ENCODE measurements at regions not wholly inside any gene's neighbourhood (a gene's known extent, or its start where the extent isn't known, plus 50 kb on each side); places are given as distances from the start of the nearest gene placed in this dataset.

- DNase-seq (ENCODE audit: low read depth) = no peak
Observed at GRCh38 chr18:57991552-57991951, 52.5 kb upstream of the NEDD4L start.

GRCh38 chr18:57989536-57989935, 54.5 kb upstream of the NEDD4L start:
- no peak for DNase-seq (ENCODE audit: low read depth)

- DNase-seq (ENCODE audit: low read depth) = no peak
Observed at GRCh38 chr18:57984490-57985115, 59.4 kb upstream of the NEDD4L start.

GRCh38 chr18:57983965-57984364, 60.1 kb upstream of the NEDD4L start:
- DNase-seq (ENCODE audit: low read depth) = no peak

- DNase-seq (ENCODE audit: low read depth) = no peak
Observed at GRCh38 chr18:57983472-57983871, 60.6 kb upstream of the NEDD4L start.

GRCh38 chr18:57982372-57983021, 61.5 kb upstream of the NEDD4L start:
- DNase-seq (ENCODE audit: low read depth) = no peak

- no peak for DNase-seq (ENCODE audit: low read depth)
Observed at GRCh38 chr18:57981308-57982028, 62.6 kb upstream of the NEDD4L start.

GRCh38 chr18:57980573-57981307, 63.3 kb upstream of the NEDD4L start:
- no peak for DNase-seq (ENCODE audit: low read depth)

- no peak for DNase-seq (ENCODE audit: low read depth)
Observed at GRCh38 chr18:57976230-57976773, 67.7 kb upstream of the NEDD4L start.

GRCh38 chr18:57975805-57976204, 68.2 kb upstream of the NEDD4L start:
- no peak for DNase-seq (ENCODE audit: low read depth)

GRCh38 chr18:57974585-57975265, 69.3 kb upstream of the NEDD4L start:
- no peak for DNase-seq (ENCODE audit: low read depth)

- no peak for DNase-seq (ENCODE audit: low read depth)
Observed at GRCh38 chr18:57973889-57974288, 70.1 kb upstream of the NEDD4L start.

GRCh38 chr18:57970356-57971095, 73.5 kb upstream of the NEDD4L start:
- DNase-seq (ENCODE audit: low read depth) = no peak

GRCh38 chr18:57969824-57970223, 74.2 kb upstream of the NEDD4L start:
- no peak for DNase-seq (ENCODE audit: low read depth)

- DNase-seq (ENCODE audit: low read depth) = no peak
Observed at GRCh38 chr18:57965246-57965645, 78.8 kb upstream of the NEDD4L start.

- no peak for DNase-seq (ENCODE audit: low read depth)
Observed at GRCh38 chr18:57961876-57962505, 82.0 kb upstream of the NEDD4L start.

- no peak for DNase-seq (ENCODE audit: low read depth)
Observed at GRCh38 chr18:57961411-57961810, 82.6 kb upstream of the NEDD4L start.

- peak; percentile 10 for DNase-seq (ENCODE audit: low read depth)
Observed at GRCh38 chr18:57959278-57959677, 84.7 kb upstream of the NEDD4L start.

GRCh38 chr18:57957210-57957609, 86.8 kb upstream of the NEDD4L start:
- no peak for DNase-seq (ENCODE audit: low read depth)

GRCh38 chr18:57956491-57956890, 87.5 kb upstream of the NEDD4L start:
- DNase-seq (ENCODE audit: low read depth) = no peak

GRCh38 chr18:57954935-57955334, 89.1 kb upstream of the NEDD4L start:
- no peak for DNase-seq (ENCODE audit: low read depth)
